ENCODE measurements at regions not wholly inside any gene's neighbourhood (a gene's known extent, or its start where the extent isn't known, plus 50 kb on each side); places are given as distances from the start of the nearest gene placed in this dataset.
"Not testable (repeated sequence)": the region's sequence is repeated elsewhere in the genome, so short reads cannot be mapped to it uniquely, and the experiment has no call there.

DNA sequence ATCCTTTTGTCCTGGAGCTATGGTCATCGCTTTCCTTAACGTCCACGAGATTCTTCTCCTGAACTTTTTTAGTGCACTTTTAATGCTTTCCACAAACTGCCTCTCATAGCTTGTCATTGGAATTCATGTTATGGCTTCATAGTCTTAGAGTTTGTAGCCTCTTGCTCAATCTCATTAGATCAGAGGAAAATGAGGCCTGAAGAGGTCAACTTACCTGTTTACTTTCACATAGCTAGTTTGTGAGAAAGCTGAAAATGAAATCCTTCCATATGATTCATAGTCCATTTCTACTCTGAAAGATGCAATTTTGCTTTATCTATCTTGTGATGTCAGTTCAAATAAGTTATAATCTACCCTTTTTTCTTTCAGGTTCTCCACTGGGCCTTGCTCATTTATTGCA is 1747.2 kb upstream of the RAG2 start:
- Histone ChIP-seq H3K27me3 (ENCODE audit: insufficient read depth, poor library complexity, severe bottlenecking) (no peaks in the 10 kb centered on the region), H3K4me3 (replicated peaks; ENCODE audit: insufficient read depth, low read length) (no peak overlapping the region), H3K27ac (replicated peaks) (no peak overlapping the region)
- TF ChIP-seq, protein P1, sequence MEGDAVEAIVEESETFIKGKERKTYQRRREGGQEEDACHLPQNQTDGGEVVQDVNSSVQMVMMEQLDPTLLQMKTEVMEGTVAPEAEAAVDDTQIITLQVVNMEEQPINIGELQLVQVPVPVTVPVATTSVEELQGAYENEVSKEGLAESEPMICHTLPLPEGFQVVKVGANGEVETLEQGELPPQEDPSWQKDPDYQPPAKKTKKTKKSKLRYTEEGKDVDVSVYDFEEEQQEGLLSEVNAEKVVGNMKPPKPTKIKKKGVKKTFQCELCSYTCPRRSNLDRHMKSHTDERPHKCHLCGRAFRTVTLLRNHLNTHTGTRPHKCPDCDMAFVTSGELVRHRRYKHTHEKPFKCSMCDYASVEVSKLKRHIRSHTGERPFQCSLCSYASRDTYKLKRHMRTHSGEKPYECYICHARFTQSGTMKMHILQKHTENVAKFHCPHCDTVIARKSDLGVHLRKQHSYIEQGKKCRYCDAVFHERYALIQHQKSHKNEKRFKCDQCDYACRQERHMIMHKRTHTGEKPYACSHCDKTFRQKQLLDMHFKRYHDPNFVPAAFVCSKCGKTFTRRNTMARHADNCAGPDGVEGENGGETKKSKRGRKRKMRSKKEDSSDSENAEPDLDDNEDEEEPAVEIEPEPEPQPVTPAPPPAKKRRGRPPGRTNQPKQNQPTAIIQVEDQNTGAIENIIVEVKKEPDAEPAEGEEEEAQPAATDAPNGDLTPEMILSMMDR (IDR thresholded peaks at IDR 0.05; ENCODE audit: insufficient read depth, low read length), result no peak
- no peak for DNase-seq (ENCODE audit: low read depth in 1 of 2, low spot score in 1 of 2)

DNA sequence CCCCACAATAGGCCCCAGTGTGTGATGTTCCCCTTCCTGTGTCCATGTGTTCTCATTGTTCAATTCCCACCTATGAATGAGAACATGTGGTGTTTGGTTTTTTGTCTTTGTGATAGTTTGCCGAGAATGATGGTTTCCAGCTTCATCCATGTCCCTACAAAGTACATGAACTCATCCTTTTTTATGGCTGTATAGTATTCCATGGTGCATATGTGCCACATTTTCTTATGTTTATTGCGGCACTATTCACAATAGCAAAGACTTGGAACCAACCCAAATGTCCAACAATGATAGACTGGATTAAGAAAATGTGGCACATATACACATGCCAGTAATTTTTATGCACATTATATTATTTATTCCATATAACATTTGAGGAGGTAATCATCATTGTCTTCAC is 1743.6 kb upstream of the RAG2 start:
- not testable (repeated sequence) for H3K27me3 ChIP-seq (ENCODE audit: insufficient read depth, poor library complexity, severe bottlenecking); H3K4me3 ChIP-seq (replicated peaks; ENCODE audit: insufficient read depth, low read length); H3K27ac ChIP-seq (replicated peaks); DNase-seq (ENCODE audit: low read depth in 1 of 2, low spot score in 1 of 2)

DNA sequence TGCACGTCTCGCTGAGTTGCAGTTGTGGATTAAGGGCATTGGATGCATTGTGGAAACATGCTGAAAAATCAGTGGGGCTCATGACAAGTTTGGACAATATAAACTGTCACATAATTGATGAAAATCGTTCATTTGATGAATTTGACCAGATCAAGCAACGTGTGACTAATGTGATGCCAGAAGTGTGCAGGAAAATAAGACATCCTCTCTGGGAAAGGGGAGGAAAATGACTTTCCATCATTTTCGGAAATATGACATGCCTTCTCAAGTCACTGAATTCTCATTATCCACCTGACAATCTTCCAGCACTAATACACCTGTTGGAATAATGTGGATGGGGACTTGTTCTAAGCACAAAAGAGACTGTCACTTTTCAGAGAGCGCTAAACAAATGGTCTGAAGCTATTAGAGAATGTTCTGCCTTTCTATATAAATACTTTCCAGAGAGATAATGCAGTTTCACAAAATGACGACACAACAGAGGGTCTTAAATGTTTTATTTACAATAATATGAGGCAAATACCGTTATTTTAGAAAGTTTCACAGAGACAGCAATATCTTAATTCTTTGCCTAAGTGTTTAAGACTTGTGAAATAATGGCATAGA is 1741.9 kb upstream of the RAG2 start:
- TF ChIP-seq GABPA (IDR thresholded peaks at IDR 0.05; ENCODE audit: low read depth), result no peak
- TF ChIP-seq, protein P2, sequence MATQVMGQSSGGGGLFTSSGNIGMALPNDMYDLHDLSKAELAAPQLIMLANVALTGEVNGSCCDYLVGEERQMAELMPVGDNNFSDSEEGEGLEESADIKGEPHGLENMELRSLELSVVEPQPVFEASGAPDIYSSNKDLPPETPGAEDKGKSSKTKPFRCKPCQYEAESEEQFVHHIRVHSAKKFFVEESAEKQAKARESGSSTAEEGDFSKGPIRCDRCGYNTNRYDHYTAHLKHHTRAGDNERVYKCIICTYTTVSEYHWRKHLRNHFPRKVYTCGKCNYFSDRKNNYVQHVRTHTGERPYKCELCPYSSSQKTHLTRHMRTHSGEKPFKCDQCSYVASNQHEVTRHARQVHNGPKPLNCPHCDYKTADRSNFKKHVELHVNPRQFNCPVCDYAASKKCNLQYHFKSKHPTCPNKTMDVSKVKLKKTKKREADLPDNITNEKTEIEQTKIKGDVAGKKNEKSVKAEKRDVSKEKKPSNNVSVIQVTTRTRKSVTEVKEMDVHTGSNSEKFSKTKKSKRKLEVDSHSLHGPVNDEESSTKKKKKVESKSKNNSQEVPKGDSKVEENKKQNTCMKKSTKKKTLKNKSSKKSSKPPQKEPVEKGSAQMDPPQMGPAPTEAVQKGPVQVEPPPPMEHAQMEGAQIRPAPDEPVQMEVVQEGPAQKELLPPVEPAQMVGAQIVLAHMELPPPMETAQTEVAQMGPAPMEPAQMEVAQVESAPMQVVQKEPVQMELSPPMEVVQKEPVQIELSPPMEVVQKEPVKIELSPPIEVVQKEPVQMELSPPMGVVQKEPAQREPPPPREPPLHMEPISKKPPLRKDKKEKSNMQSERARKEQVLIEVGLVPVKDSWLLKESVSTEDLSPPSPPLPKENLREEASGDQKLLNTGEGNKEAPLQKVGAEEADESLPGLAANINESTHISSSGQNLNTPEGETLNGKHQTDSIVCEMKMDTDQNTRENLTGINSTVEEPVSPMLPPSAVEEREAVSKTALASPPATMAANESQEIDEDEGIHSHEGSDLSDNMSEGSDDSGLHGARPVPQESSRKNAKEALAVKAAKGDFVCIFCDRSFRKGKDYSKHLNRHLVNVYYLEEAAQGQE (IDR thresholded peaks at IDR 0.05; ENCODE audit: insufficient replicate concordance, low read depth), result no peak
- Histone ChIP-seq H3K27me3 (ENCODE audit: insufficient read depth, poor library complexity, severe bottlenecking) (no peaks in the 10 kb centered on the region), H3K27ac (replicated peaks) (no peak overlapping the region), H3K4me3 (replicated peaks; ENCODE audit: insufficient read depth, low read length) (no peak overlapping the region)
- DNase-seq (ENCODE audit: low read depth in 1 of 2, low spot score in 1 of 2), result no peak

DNA sequence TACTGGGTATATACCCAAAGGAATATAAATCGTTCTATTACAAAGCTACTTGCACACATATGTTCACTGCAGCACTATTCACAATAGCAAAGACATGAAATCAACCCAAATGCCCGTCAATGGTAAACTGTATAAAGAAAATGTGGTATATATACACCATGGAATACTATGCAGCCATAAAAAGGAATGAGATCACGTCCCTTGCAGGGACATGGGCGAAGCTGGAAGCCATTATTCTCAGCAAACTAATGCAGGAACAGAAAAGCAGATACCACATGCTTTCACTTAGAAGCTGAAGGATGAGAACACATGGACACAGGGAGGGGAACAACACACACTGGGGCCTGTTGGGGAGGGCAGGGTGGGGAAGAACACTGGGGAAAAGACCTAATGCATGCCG is 1740.0 kb upstream of the RAG2 start:
- not testable (repeated sequence) for H3K27ac ChIP-seq (replicated peaks); H3K4me3 ChIP-seq (replicated peaks; ENCODE audit: insufficient read depth, low read length); DNase-seq (ENCODE audit: low read depth in 1 of 2, low spot score in 1 of 2); H3K27me3 ChIP-seq (ENCODE audit: insufficient read depth, poor library complexity, severe bottlenecking)

DNA sequence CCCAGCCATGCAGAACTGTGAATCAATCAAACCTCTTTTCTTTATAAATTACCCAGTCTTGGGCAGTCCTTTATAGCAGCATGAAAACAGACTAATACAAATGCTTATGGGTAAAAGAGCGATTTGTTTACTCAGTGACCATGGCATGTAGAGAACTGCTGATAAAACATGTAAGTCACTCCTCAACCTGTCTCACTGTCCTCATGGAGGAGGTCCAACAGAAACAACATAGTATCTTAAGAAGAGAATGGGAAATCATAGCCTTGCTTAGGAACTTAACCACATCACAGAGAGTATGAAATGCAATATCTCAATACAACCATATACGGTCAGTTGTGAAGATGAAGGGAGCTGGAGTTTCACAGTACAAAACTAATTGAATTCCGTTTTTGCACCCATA is 1734.0 kb upstream of the RAG2 start:
- H3K4me3 ChIP-seq (replicated peaks; ENCODE audit: insufficient read depth, low read length), result no peak overlapping the region
- TF ChIP-seq, protein P1 (IDR thresholded peaks at IDR 0.05; ENCODE audit: insufficient read depth, low read length), result no peak
- TF ChIP-seq POLR2AphosphoS5 (IDR thresholded peaks at IDR 0.05; ENCODE audit: low read depth) (no peak), GABPA (IDR thresholded peaks at IDR 0.05; ENCODE audit: low read depth) (no peak), SPI1 (IDR thresholded peaks at IDR 0.05; ENCODE audit: borderline replicate concordance, low read depth) (no peak)
- TF ChIP-seq, protein P2 (IDR thresholded peaks at IDR 0.05; ENCODE audit: insufficient replicate concordance, low read depth), result no peak
- H3K27me3 ChIP-seq (ENCODE audit: insufficient read depth, poor library complexity, severe bottlenecking), result no peaks in the 10 kb centered on the region
- no peak overlapping the region for H3K27ac ChIP-seq (replicated peaks)
- no peak for DNase-seq (ENCODE audit: low read depth in 1 of 2, low spot score in 1 of 2)

Measured in HL-60 (cell line).